A673 (cell line): ENCODE measurements at regions not wholly inside any gene's neighbourhood (a gene's known extent, or its start where the extent isn't known, plus 50 kb on each side); places are given as distances from the start of the nearest gene placed in this dataset.

ENCODE experiments used
- BruUV-seq: library from RNA; stranded (reverse); fragments of 400-500 nt; replicated peaks from 2 replicates; lab custom pipeline; 2021; lab: Mats Ljungman, UMichigan
- CTCF ChIA-PET: fragments of 300-600 bp; sonication (Branson Sonifier 250); formaldehyde crosslinking; loops from one replicate; lab custom pipeline; 2022; ENCODE audit warnings: antibody characterized with exemption; lab: Charles Lee
- POLR2A ChIA-PET: fragments of 300-600 bp; sonication (Branson Sonifier 250); formaldehyde crosslinking; loops from one replicate; lab custom pipeline; 2022; ENCODE audit warnings: antibody characterized with exemption; ENCODE audit not compliant: low non-redundant PET; lab: Charles Lee
- DNase-seq: peaks from one replicate; pipeline ENCODE4 v3.0.0-alpha.2; 2015; ENCODE audit warnings: low spot score
- H3K27ac ChIP-seq: fragments of 200-600 bp; sonication (generic); 2 replicates; pipeline ENCODE4 v1.5.1; 2016; ENCODE audit warnings: mixed run types, low read depth, mild to moderate bottlenecking, mixed read lengths, antibody characterized with exemption, low read length; ENCODE audit not compliant: poor library complexity, severe bottlenecking
- H3K27me3 ChIP-seq: fragments of 200-600 bp; sonication (generic); replicated peaks from 2 replicates; pipeline ENCODE4 v1.6.1; 2017; ENCODE audit warnings: mixed run types, low read depth, mild to moderate bottlenecking, mixed read lengths, antibody characterized with exemption, low read length; ENCODE audit not compliant: insufficient read depth, poor library complexity
- H3K36me3 ChIP-seq: fragments of 200-600 bp; sonication (generic); 2 replicates; pipeline ENCODE4 v1.6.1; 2016; ENCODE audit warnings: mixed run types, mild to moderate bottlenecking, mixed read lengths, antibody characterized with exemption, low read length; ENCODE audit not compliant: insufficient read depth, poor library complexity, severe bottlenecking
- H3K4me1 ChIP-seq: fragments of 200-600 bp; sonication (generic); 2 replicates; pipeline ENCODE4 v1.6.1; 2017; ENCODE audit warnings: mixed run types, mild to moderate bottlenecking, mixed read lengths, antibody characterized with exemption, low read length; ENCODE audit not compliant: insufficient read depth, poor library complexity, severe bottlenecking
- H3K4me3 ChIP-seq: fragments of 200-600 bp; sonication (generic); 2 replicates; pipeline ENCODE4 v1.5.1; 2016; ENCODE audit warnings: low read depth, mixed run types, mild to moderate bottlenecking, mixed read lengths, low read length; ENCODE audit not compliant: poor library complexity, severe bottlenecking
- H3K9me3 ChIP-seq: fragments of 200-600 bp; sonication (generic); 2 replicates; pipeline ENCODE4 v1.6.1; 2016; ENCODE audit warnings: mixed run types, low read depth, mild to moderate bottlenecking, mixed read lengths, antibody characterized with exemption, low read length; ENCODE audit not compliant: poor library complexity, severe bottlenecking
- EZH2 ChIP-seq: fragments of 200-600 bp; sonication (generic); IDR thresholded peaks from 2 replicates; pipeline ENCODE4 v1.6.1; 2017; ENCODE audit warnings: borderline replicate concordance, low read depth, mild to moderate bottlenecking, mixed read lengths, antibody characterized with exemption, low read length; ENCODE audit not compliant: poor library complexity, severe bottlenecking
- intact Hi-C: fragments of 100-400 bp; cut with micrococcal nuclease; formaldehyde crosslinking; loops from one replicate; pipeline ENCODE4 v1.10.0; 2022; ENCODE audit not compliant: unreplicated experiment
- TF ChIP-seq, protein P1 (sequence below): fragments of 300-800, 200-600 bp; sonication (generic); conservative IDR thresholded peaks from 2 replicates; pipeline ENCODE4 v1.5.1; 2017; ENCODE audit warnings: low read depth, mild to moderate bottlenecking, antibody characterized with exemption, low read length, moderate library complexity, mixed read lengths

DNA sequence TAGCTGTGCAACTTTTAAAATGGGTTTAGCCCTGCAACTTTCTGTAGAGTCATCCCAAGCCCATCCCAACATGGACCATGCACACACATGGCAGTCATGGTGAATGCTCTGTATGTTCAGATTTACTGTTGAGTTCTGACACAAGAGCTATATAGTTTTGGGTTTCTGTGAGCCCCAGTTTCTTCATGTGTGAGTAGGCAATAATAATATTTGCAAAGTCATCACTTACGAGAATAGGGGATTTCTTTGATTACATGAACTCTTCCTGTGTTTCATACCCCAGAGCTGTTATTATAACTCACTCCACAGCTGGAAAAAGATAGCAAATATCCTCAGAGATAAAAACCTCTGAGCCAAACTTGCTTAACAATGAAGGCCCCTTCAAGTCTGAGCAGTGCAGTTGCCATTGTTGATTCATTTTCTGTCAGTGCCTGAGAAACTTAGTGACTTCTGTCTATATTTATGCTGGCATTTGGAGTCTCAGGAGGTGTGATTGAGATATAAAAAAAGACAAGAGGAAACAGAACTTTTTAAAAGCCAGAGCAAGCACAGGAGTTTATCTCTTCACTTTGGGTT is 767.9 kb upstream of the API5 start:
- BruUV-seq: no TSS peak
- TF ChIP-seq EZH2: no peak
- TF ChIP-seq, protein P1, sequence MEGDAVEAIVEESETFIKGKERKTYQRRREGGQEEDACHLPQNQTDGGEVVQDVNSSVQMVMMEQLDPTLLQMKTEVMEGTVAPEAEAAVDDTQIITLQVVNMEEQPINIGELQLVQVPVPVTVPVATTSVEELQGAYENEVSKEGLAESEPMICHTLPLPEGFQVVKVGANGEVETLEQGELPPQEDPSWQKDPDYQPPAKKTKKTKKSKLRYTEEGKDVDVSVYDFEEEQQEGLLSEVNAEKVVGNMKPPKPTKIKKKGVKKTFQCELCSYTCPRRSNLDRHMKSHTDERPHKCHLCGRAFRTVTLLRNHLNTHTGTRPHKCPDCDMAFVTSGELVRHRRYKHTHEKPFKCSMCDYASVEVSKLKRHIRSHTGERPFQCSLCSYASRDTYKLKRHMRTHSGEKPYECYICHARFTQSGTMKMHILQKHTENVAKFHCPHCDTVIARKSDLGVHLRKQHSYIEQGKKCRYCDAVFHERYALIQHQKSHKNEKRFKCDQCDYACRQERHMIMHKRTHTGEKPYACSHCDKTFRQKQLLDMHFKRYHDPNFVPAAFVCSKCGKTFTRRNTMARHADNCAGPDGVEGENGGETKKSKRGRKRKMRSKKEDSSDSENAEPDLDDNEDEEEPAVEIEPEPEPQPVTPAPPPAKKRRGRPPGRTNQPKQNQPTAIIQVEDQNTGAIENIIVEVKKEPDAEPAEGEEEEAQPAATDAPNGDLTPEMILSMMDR: no peak
- no peaks in the 10 kb centered on the region for H3K4me1 ChIP-seq
- H3K4me3 ChIP-seq: no peak overlapping the region
- H3K36me3 ChIP-seq: no peaks in the 10 kb centered on the region
- no peak overlapping the region for H3K27ac ChIP-seq
- intact Hi-C loops: no loop called here
- ChIA-PET POLR2A (no interaction called here), CTCF (no interaction called here)
- H3K27me3 ChIP-seq: no peaks in the 10 kb centered on the region
- no peak for DNase-seq
- H3K9me3 ChIP-seq: no peaks in the 10 kb centered on the region

DNA sequence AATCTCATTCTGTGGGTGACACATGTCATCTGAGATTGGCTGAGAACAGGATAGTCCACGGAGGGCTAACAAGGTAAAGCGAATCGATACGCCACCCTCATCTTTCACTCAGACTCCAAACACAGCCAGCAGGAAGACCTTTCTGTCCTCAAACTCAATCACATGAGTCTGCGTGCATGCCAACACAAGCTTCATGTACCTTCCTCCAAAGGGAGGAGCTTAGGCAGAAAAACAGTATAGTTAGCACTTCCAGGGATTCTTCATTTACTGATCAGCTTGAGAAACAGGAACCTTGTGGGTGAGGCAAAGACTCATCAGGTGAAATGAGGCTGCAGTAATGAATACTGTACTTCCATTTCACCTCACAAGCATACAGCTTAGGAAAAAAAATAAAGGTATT is 767.1 kb upstream of the API5 start:
- BruUV-seq: no TSS peak
- CTCF ChIA-PET: no interaction called here
- no peaks in the 10 kb centered on the region for H3K27me3 ChIP-seq
- intact Hi-C loops: no loop called here
- POLR2A ChIA-PET: no interaction called here
- H3K4me1 ChIP-seq: no peaks in the 10 kb centered on the region
- H3K27ac ChIP-seq: no peak overlapping the region
- TF ChIP-seq, protein P1: no peak
- no peak for TF ChIP-seq EZH2
- H3K9me3 ChIP-seq: no peaks in the 10 kb centered on the region
- H3K36me3 ChIP-seq: no peaks in the 10 kb centered on the region
- no peak for DNase-seq
- no peak overlapping the region for H3K4me3 ChIP-seq

DNA sequence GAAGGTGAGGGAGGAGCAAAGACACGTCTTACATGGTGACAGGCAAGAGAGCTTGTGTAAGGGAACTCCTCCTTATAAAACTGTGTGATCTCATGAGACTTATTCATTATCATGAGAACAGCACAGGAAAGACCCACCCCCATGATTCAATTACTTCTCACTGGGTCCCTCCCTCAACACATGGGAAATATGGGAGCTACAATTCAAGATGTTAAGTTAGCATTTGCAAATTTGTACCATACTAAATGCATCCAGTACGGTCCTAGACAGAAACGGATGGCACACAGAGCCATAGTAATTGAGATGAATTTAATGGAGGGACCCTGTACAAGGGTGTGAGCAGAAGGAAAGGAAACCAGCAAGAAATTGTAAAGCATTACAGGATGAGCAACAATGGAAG is 765.8 kb upstream of the API5 start:
- H3K4me1 ChIP-seq: no peaks in the 10 kb centered on the region
- CTCF ChIA-PET: no interaction called here
- TF ChIP-seq EZH2: no peak
- TF ChIP-seq, protein P1: no peak
- intact Hi-C loops: no loop called here
- no peak for DNase-seq
- no peaks in the 10 kb centered on the region for H3K36me3 ChIP-seq
- POLR2A ChIA-PET: no interaction called here
- BruUV-seq: no TSS peak
- no peaks in the 10 kb centered on the region for H3K27me3 ChIP-seq
- no peaks in the 10 kb centered on the region for H3K9me3 ChIP-seq
- H3K27ac ChIP-seq: no peak overlapping the region
- H3K4me3 ChIP-seq: no peak overlapping the region
